WTC11 (cell line): ENCODE measurements at regions not wholly inside any gene's neighbourhood (a gene's known extent, or its start where the extent isn't known, plus 50 kb on each side); places are given as distances from the start of the nearest gene placed in this dataset.

Experiments
- ATAC-seq: fragments of 200-7000 bp; cut with Tn5 transposase; 2 replicates; pipeline ENCODE4 v1.10.0; 2021; ENCODE audit warnings: mild to moderate bottlenecking, moderate library complexity
- CTCF ChIA-PET: fragments of 300-600 bp; sonication (Branson Sonifier 250); formaldehyde crosslinking; loops from one replicate; lab custom pipeline; 2021; ENCODE audit warnings: antibody characterized with exemption; lab: Charles Lee
- POLR2A ChIA-PET: fragments of 350-600 bp; sonication (Branson Sonifier 250); formaldehyde crosslinking; loops from one replicate; lab custom pipeline; 2021; ENCODE audit warnings: antibody characterized with exemption; lab: Charles Lee
- DNase-seq: peaks from one replicate; pipeline ENCODE4 v3.0.0; 2021; ENCODE audit warnings: low spot score
- H3K27ac Mint-ChIP-seq: 2 replicates; pipeline ENCODE4 v1.8.0; 2021; ENCODE audit warnings: mixed read lengths
- H3K27me3 Mint-ChIP-seq: 2 replicates; pipeline ENCODE4 v1.8.0; 2021; ENCODE audit warnings: low read depth, mild to moderate bottlenecking, moderate library complexity, mixed read lengths
- H3K36me3 Mint-ChIP-seq: 2 replicates; pipeline ENCODE4 v1.8.0; 2021; ENCODE audit warnings: mixed read lengths
- H3K4me1 Mint-ChIP-seq: 2 replicates; pipeline ENCODE4 v1.8.0; 2022; ENCODE audit warnings: mixed read lengths
- H3K4me3 Mint-ChIP-seq: 2 replicates; pipeline ENCODE4 v1.8.0; 2021; ENCODE audit warnings: mild to moderate bottlenecking, moderate library complexity, mixed read lengths
- H3K9me3 Mint-ChIP-seq: 2 replicates; pipeline ENCODE4 v1.8.0; 2021; ENCODE audit warnings: mixed read lengths
- ATF1 ChIP-seq: sonication (generic); formaldehyde crosslinking; IDR thresholded peaks from 2 replicates; pipeline ENCODE4 v1.8.1; 2023; ENCODE audit warnings: mild to moderate bottlenecking, moderate library complexity, missing genetic modification reagents
- CBFB ChIP-seq: sonication (generic); formaldehyde crosslinking; IDR thresholded peaks from 2 replicates; pipeline ENCODE4 v1.8.1; 2022; ENCODE audit warnings: mild to moderate bottlenecking, low read depth, missing genetic modification reagents
- CREB1 ChIP-seq: sonication (generic); formaldehyde crosslinking; IDR thresholded peaks from 2 replicates; pipeline ENCODE4 v1.8.0; 2023; ENCODE audit warnings: mild to moderate bottlenecking, missing genetic modification reagents
- CREM ChIP-seq: sonication (generic); formaldehyde crosslinking; IDR thresholded peaks from 2 replicates; pipeline ENCODE4 v1.8.1; 2022; ENCODE audit warnings: mild to moderate bottlenecking, missing genetic modification reagents, moderate library complexity
- E2F4 ChIP-seq: sonication (generic); formaldehyde crosslinking; IDR thresholded peaks from 2 replicates; pipeline ENCODE4 v1.8.1; 2022; ENCODE audit warnings: low read depth, mild to moderate bottlenecking, moderate library complexity, missing genetic modification reagents, borderline replicate concordance
- ELF4 ChIP-seq: sonication (generic); formaldehyde crosslinking; IDR thresholded peaks from 2 replicates; pipeline ENCODE4 v1.8.1; 2022; ENCODE audit warnings: low read depth, mild to moderate bottlenecking, moderate library complexity, missing genetic modification reagents
- EMX1 ChIP-seq: fragments of 250-450 bp; sonication (Bioruptor Pico); IDR thresholded peaks from 2 replicates; pipeline ENCODE4 v1.8.0; 2021; ENCODE audit warnings: mild to moderate bottlenecking
- ERG ChIP-seq: fragments of 250-450 bp; sonication (Bioruptor Pico); IDR thresholded peaks from 2 replicates; pipeline ENCODE4 v1.8.0; 2021; ENCODE audit warnings: mild to moderate bottlenecking
- ETV6 ChIP-seq: sonication (generic); formaldehyde crosslinking; IDR thresholded peaks from 2 replicates; pipeline ENCODE4 v1.8.1; 2022; ENCODE audit warnings: mild to moderate bottlenecking, missing genetic modification reagents
- FOXP1 ChIP-seq: sonication (generic); formaldehyde crosslinking; IDR thresholded peaks from 2 replicates; pipeline ENCODE4 v1.8.0; 2022; ENCODE audit warnings: missing genetic modification reagents, mild to moderate bottlenecking, moderate library complexity, borderline replicate concordance
- GRHL2 ChIP-seq: fragments of 250-450 bp; sonication (Bioruptor Pico); IDR thresholded peaks from 2 replicates; pipeline ENCODE4 v1.8.0; 2022; ENCODE audit warnings: mild to moderate bottlenecking, moderate library complexity; ENCODE audit not compliant: insufficient replicate concordance, severe bottlenecking
- MLX ChIP-seq: sonication (generic); formaldehyde crosslinking; IDR thresholded peaks from 2 replicates; pipeline ENCODE4 v1.8.1; 2023; ENCODE audit warnings: mild to moderate bottlenecking, missing genetic modification reagents, moderate library complexity
- MXD4 ChIP-seq: fragments of 250-450 bp; sonication (Bioruptor Pico); IDR thresholded peaks from 2 replicates; pipeline ENCODE4 v1.8.0; 2021; ENCODE audit warnings: mild to moderate bottlenecking, moderate library complexity, borderline replicate concordance
- MYBL2 ChIP-seq: sonication (generic); formaldehyde crosslinking; IDR thresholded peaks from 2 replicates; pipeline ENCODE4 v1.8.1; 2023; ENCODE audit warnings: mild to moderate bottlenecking, moderate library complexity, missing genetic modification reagents
- NFE2L1 ChIP-seq: sonication (generic); formaldehyde crosslinking; IDR thresholded peaks from 2 replicates; pipeline ENCODE4 v1.8.1; 2023; ENCODE audit warnings: missing genetic modification reagents
- NR2C2 ChIP-seq: sonication (generic); formaldehyde crosslinking; IDR thresholded peaks from 2 replicates; pipeline ENCODE4 v1.8.0; 2022; ENCODE audit warnings: mild to moderate bottlenecking, missing genetic modification reagents
- NR3C1 ChIP-seq: sonication (generic); formaldehyde crosslinking; conservative IDR thresholded peaks from 2 replicates; pipeline ENCODE4 v1.8.1; 2023; ENCODE audit warnings: low read depth, mild to moderate bottlenecking, missing genetic modification reagents
- PRRX2 ChIP-seq: fragments of 250-450 bp; sonication (Bioruptor Pico); IDR thresholded peaks from 2 replicates; pipeline ENCODE4 v1.8.0; 2021; ENCODE audit warnings: mild to moderate bottlenecking
- RELA ChIP-seq: sonication (generic); formaldehyde crosslinking; IDR thresholded peaks from 2 replicates; pipeline ENCODE4 v1.8.1; 2022; ENCODE audit warnings: missing genetic modification reagents, mild to moderate bottlenecking, borderline replicate concordance
- RORB ChIP-seq: fragments of 250-450 bp; sonication (Bioruptor Pico); IDR thresholded peaks from 2 replicates; pipeline ENCODE4 v1.9.0; 2021; ENCODE audit warnings: mild to moderate bottlenecking
- SMAD3 ChIP-seq: sonication (generic); formaldehyde crosslinking; IDR thresholded peaks from 2 replicates; pipeline ENCODE4 v1.8.0; 2022; ENCODE audit warnings: missing genetic modification reagents, mild to moderate bottlenecking, borderline replicate concordance
- SOX15 ChIP-seq: fragments of 250-450 bp; sonication (Bioruptor Pico); IDR thresholded peaks from 2 replicates; pipeline ENCODE4 v1.9.0; 2021; ENCODE audit warnings: mild to moderate bottlenecking
- TCF7 ChIP-seq: sonication (generic); formaldehyde crosslinking; IDR thresholded peaks from 2 replicates; pipeline ENCODE4 v1.8.0; 2022; ENCODE audit warnings: mild to moderate bottlenecking, low read depth, missing genetic modification reagents, moderate library complexity
- TEAD1 ChIP-seq: sonication (generic); formaldehyde crosslinking; IDR thresholded peaks from 2 replicates; pipeline ENCODE4 v1.8.0; 2022; ENCODE audit warnings: mild to moderate bottlenecking, missing genetic modification reagents
- TEAD4 ChIP-seq: sonication (generic); formaldehyde crosslinking; IDR thresholded peaks from 2 replicates; pipeline ENCODE4 v1.8.0; 2022; ENCODE audit warnings: mild to moderate bottlenecking, missing genetic modification reagents
- ZMAT4 ChIP-seq: fragments of 250-450 bp; sonication (Bioruptor Pico); IDR thresholded peaks from 2 replicates; pipeline ENCODE4 v1.9.0; 2021; ENCODE audit warnings: mild to moderate bottlenecking
- ZNF219 ChIP-seq: sonication (generic); formaldehyde crosslinking; IDR thresholded peaks from 2 replicates; pipeline ENCODE4 v1.8.0; 2023; ENCODE audit warnings: missing genetic modification reagents, mild to moderate bottlenecking, borderline replicate concordance
- ZNF232 ChIP-seq: sonication (generic); formaldehyde crosslinking; IDR thresholded peaks from 2 replicates; pipeline ENCODE4 v1.8.0; 2022; ENCODE audit warnings: mild to moderate bottlenecking, missing genetic modification reagents
- ZNF317 ChIP-seq: sonication (generic); formaldehyde crosslinking; IDR thresholded peaks from 2 replicates; pipeline ENCODE4 v1.8.1; 2023; ENCODE audit warnings: low read depth, mild to moderate bottlenecking, moderate library complexity, missing genetic modification reagents, borderline replicate concordance
- TF ChIP-seq, protein P1 (sequence below): sonication (generic); formaldehyde crosslinking; IDR thresholded peaks from 2 replicates; pipeline ENCODE4 v1.8.0; 2022; ENCODE audit warnings: mild to moderate bottlenecking, missing genetic modification reagents
- TF ChIP-seq, protein P2 (sequence below): sonication (generic); formaldehyde crosslinking; IDR thresholded peaks from 2 replicates; pipeline ENCODE4 v1.8.1; 2022; ENCODE audit warnings: low read depth, missing genetic modification reagents, borderline replicate concordance

- DNase-seq (no peak), ATAC-seq (no peak)
- ChIA-PET POLR2A (no interaction called here), CTCF (no interaction called here)
- Mint-ChIP-seq H3K27me3 (0 out of 2 replicates have a peak, but pooled peaks cover 2% of the 10 kb centered on the region), H3K36me3 (peaks cover 10% of the 10 kb centered on the region), H3K9me3 (peaks cover 19% of the 10 kb centered on the region), H3K27ac (no peak overlapping the region), H3K4me1 (0 out of 2 replicates have a peak, but pooled peaks cover 3% of the 10 kb centered on the region), H3K4me3 (no peak overlapping the region)
- TF ChIP-seq GRHL2, result no peak
- TF ChIP-seq SOX15 (CRISPR knock-in tag), result no peak
- TF ChIP-seq TCF7 (CRISPR knock-in tag), result no peak
- no peak for TF ChIP-seq SMAD3 (CRISPR knock-in tag)
- TF ChIP-seq NR2C2 (CRISPR knock-in tag), result no peak
- no peak for TF ChIP-seq TEAD1
- TF ChIP-seq, protein P1, sequence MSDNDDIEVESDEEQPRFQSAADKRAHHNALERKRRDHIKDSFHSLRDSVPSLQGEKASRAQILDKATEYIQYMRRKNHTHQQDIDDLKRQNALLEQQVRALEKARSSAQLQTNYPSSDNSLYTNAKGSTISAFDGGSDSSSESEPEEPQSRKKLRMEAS (CRISPR knock-in tag), result no peak
- TF ChIP-seq CBFB (CRISPR knock-in tag), result no peak
- no peak for TF ChIP-seq ZMAT4 (CRISPR knock-in tag)
- TF ChIP-seq MYBL2 (CRISPR knock-in tag), result no peak
These were observed 366.1 kb upstream of the MMADHC start for GRCh38 chr2:149953627-149954026.

GRCh38 chr2:149931486-149931885 lies 343.9 kb upstream of the MMADHC start:
- TF ChIP-seq PRRX2 (CRISPR knock-in tag) (no peak), MXD4 (CRISPR knock-in tag) (no peak), NFE2L1 (CRISPR knock-in tag) (no peak), TEAD4 (no peak), CREM (no peak), ATF1 (no peak), FOXP1 (no peak)
- ATAC-seq, result no peak
- Mint-ChIP-seq H3K36me3 (no peaks in the 10 kb centered on the region), H3K4me1 (no peaks in the 10 kb centered on the region), H3K9me3 (peaks cover 11% of the 10 kb centered on the region), H3K4me3 (no peak overlapping the region), H3K27ac (no peak overlapping the region), H3K27me3 (no peaks in the 10 kb centered on the region)
- ChIA-PET CTCF (no interaction called here), POLR2A (no interaction called here)
- DNase-seq, result no peak

- Mint-ChIP-seq H3K36me3 (no peaks in the 10 kb centered on the region), H3K4me3 (no peak overlapping the region), H3K27ac (no peak overlapping the region), H3K27me3 (no peaks in the 10 kb centered on the region), H3K9me3 (no peaks in the 10 kb centered on the region), H3K4me1 (peaks cover 8% of the 10 kb centered on the region)
- ChIA-PET CTCF (no interaction called here), POLR2A (no interaction called here)
- no peak for DNase-seq
- no peak for ATAC-seq
- TF ChIP-seq, protein P2, sequence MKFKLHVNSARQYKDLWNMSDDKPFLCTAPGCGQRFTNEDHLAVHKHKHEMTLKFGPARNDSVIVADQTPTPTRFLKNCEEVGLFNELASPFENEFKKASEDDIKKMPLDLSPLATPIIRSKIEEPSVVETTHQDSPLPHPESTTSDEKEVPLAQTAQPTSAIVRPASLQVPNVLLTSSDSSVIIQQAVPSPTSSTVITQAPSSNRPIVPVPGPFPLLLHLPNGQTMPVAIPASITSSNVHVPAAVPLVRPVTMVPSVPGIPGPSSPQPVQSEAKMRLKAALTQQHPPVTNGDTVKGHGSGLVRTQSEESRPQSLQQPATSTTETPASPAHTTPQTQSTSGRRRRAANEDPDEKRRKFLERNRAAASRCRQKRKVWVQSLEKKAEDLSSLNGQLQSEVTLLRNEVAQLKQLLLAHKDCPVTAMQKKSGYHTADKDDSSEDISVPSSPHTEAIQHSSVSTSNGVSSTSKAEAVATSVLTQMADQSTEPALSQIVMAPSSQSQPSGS, result no peak
- TF ChIP-seq ZNF219 (CRISPR knock-in tag) (no peak), EMX1 (no peak), ZNF317 (no peak), CBFB (CRISPR knock-in tag) (no peak), E2F4 (CRISPR knock-in tag) (no peak), ERG (no peak), RORB (CRISPR knock-in tag) (no peak), CREB1 (CRISPR knock-in tag) (no peak), RELA (CRISPR knock-in tag) (no peak), ZNF232 (CRISPR knock-in tag) (no peak), NR2C2 (CRISPR knock-in tag) (no peak), NR3C1 (CRISPR knock-in tag) (no peak), PRRX2 (CRISPR knock-in tag) (no peak), GRHL2 (no peak), ETV6 (CRISPR knock-in tag) (no peak), ELF4 (CRISPR knock-in tag) (no peak), MLX (CRISPR knock-in tag) (no peak)
These were observed 340.4 kb upstream of the MMADHC start for GRCh38 chr2:149928011-149928410.
